Heart left ventricle (tissue), 16 donors: ENCODE measurements at regions not wholly inside any gene's neighbourhood (a gene's known extent, or its start where the extent isn't known, plus 50 kb on each side); places are given as distances from the start of the nearest gene placed in this dataset.

ENCODE experiments used
- ATAC-seq, 4 donors: fragments of 200-7000 bp; cut with Tn5 transposase; one replicate each; pipeline ENCODE4 v1.9.1; 2020 to 2022; ENCODE audit warnings: moderate library complexity in 4 of 4, mild to moderate bottlenecking in 3 of 4, moderate number of reproducible peaks in 1 of 4
- DNase-seq, 5 donors: peaks; one replicate each; pipeline ENCODE4 v3.0.0-alpha.2; 2020
- H3K27ac ChIP-seq, 12 donors: fragments of 200-600 bp; sonication (generic) in 4 of 12; one replicate each; pipeline versions ENCODE4 v1.5.0 to v1.8.0; 2016 to 2022; ENCODE audit warnings: mild to moderate bottlenecking in 2 of 12
- H3K27me3 ChIP-seq, 9 donors: fragments of 200-600 bp; sonication (generic) in 2 of 9; one replicate each; pipeline versions ENCODE4 v1.5.1 to v1.8.0; 2016 to 2022; ENCODE audit warnings: mild to moderate bottlenecking in 3 of 9
- H3K36me3 ChIP-seq, 9 donors: fragments of 200-600 bp; sonication (generic) in 2 of 9; one replicate each; pipeline versions ENCODE4 v1.5.0 to v1.8.0; 2018 to 2022; ENCODE audit warnings: mild to moderate bottlenecking in 2 of 9
- H3K4me1 ChIP-seq, 12 donors: fragments of 200-600 bp; sonication (generic) in 4 of 12; one replicate each; pipeline versions ENCODE4 v1.5.0 to v1.8.0; 2016 to 2022; ENCODE audit warnings: mild to moderate bottlenecking in 3 of 12
- H3K4me3 ChIP-seq, 12 donors: fragments of 200-600 bp; sonication (generic) in 4 of 12; one replicate each; pipeline versions ENCODE4 v1.5.0 to v1.8.0; 2017 to 2022; ENCODE audit warnings: mild to moderate bottlenecking in 9 of 12, moderate library complexity in 4 of 12
- H3K9me3 ChIP-seq, 12 donors: fragments of 200-600 bp; sonication (generic) in 4 of 12; one replicate each; pipeline versions ENCODE4 v1.5.0 to v1.8.0; 2016 to 2022; ENCODE audit warnings: mild to moderate bottlenecking in 1 of 12
- CTCF ChIP-seq, 12 donors: fragments of 200-600 bp; sonication (generic) in 4 of 12; IDR thresholded peaks; one replicate each; pipeline versions ENCODE4 v1.5.0 to v1.8.0; 2018 to 2022; ENCODE audit warnings: antibody characterized with exemption in 12 of 12, mild to moderate bottlenecking in 5 of 12
- POLR2A ChIP-seq, 2 donors: fragments of 450-650 bp; IDR thresholded peaks; one replicate each; pipeline ENCODE4 v1.6.1; 2017; ENCODE audit warnings: antibody characterized with exemption in 2 of 2, mild to moderate bottlenecking in 2 of 2, moderate library complexity in 2 of 2
- WGBS, 4 donors: extraction: QIAGEN DNeasy Blood & Tissue Kit in 2 of 4; methylation state at CpG; one replicate each; pipeline versions ENCODE4 v1.1.5 to v1.1.7; 2013 to 2018; 5-methylcytosine and 5-hydroxymethylcytosine counted together
- intact Hi-C, 10 donors: fragments of 100-400 bp; cut with DNase I; formaldehyde crosslinking; loops; one replicate each; pipeline versions ENCODE4 v1.11.1 to v1.14.2; 2022
- donor health status: ischemic (EF 13 %, LVEDD 7.1; RV severe dilation, severe dysfunction).
- donor health status: healthy with polysubstance abuse.
- donor health status: DM: no; HTN: yes; CAD: no.
- donor health status: DM: no; HTN: no; CAD: no.
- donor health status: ischemic (EF 25% LVEDD 6.9; RV normal size, moderate dysfunction).
- donor health status: ischemic (EF 25% LVEDD 5.7; RV mildly dilated, moderate dysfunction).
- donor health status: healthy.
- donor health status: DM: yes; HTN: yes; CAD: no.
- donor health status: ischemic (EF 35%, LVEDD 5.7; RV mildly dilated, moderate dysfunction).
- donor health status: nonischemic (EF 11% LVEDD 7.7; RV severe dilation, severe dysfunction).
- donor health status: DM: yes; HTN: yes; CAD: no.
- donor health status: PGD.
- donor health status: ischemic (EF 29% LVEDD 5.4; RV normal size, mild dysfunction).
- donor health status: nonischemic (EF 23%, LVEDD 6.1; RV moderate dilation, normal function).

- TF ChIP-seq CTCF (IDR thresholded peaks at IDR 0.05) (no peak), POLR2A (IDR thresholded peaks at IDR 0.05) (no peak)
- ATAC-seq: no peak
- 84 to 93% (median 87%) methylated on average over 1 of the region's 1 CpG for WGBS, 4 donors
Measured at GRCh38 chr9:2319421-2319820, 302.2 kb upstream of the VLDLR start.

GRCh38 chr9:2320114-2320513 is 301.5 kb upstream of the VLDLR start:
- Histone ChIP-seq H3K27ac (no peak overlapping the region), H3K4me1 (no peaks in the 10 kb centered on the region), H3K4me3 (no peak overlapping the region), H3K9me3 (peaks cover 0 to 12% (median under 1%) of the 10 kb centered on the region in 12 donors), H3K27me3 (no peaks in the 10 kb centered on the region), H3K36me3 (no peaks in the 10 kb centered on the region)
- intact Hi-C loops: loop anchor here in 3 of 10 donors (5.0 to 10.0 kb wide), 4 partner anchors 55 to 407 kb away; no protein-coding TSS in a partner anchor
- TF ChIP-seq POLR2A (IDR thresholded peaks at IDR 0.05): no peak
- TF ChIP-seq CTCF (IDR thresholded peaks at IDR 0.05): no peak
- ATAC-seq (no peak), DNase-seq (no peak)
- WGBS, 4 donors: 86 to 93% (median 92%) methylated on average over 5 of the region's 5 CpGs

More at GRCh38 chr9:2319421-2319820, 302.2 kb upstream of the VLDLR start:
- Histone ChIP-seq H3K4me1 (no peaks in the 10 kb centered on the region), H3K4me3 (no peak overlapping the region), H3K36me3 (no peaks in the 10 kb centered on the region), H3K27me3 (no peaks in the 10 kb centered on the region), H3K9me3 (peaks cover 0 to 19% (median 3%) of the 10 kb centered on the region in 12 donors), H3K27ac (no peak overlapping the region)
- intact Hi-C loops: loop anchor here in 2 of 10 donors (5.0 to 10.0 kb wide), 2 partner anchors 37 to 505 kb away; no protein-coding TSS in a partner anchor
- DNase-seq: no peak

GRCh38 chr9:2320632-2321031 is 301.0 kb upstream of the VLDLR start:
- ATAC-seq: no peak
- Histone ChIP-seq H3K27me3 (no peaks in the 10 kb centered on the region), H3K4me3 (no peak overlapping the region), H3K4me1 (no peaks in the 10 kb centered on the region), H3K36me3 (no peaks in the 10 kb centered on the region), H3K9me3 (peaks cover 0 to 7% (median 0%) of the 10 kb centered on the region in 12 donors), H3K27ac (no peak overlapping the region)
- intact Hi-C loops: loop anchor here in 3 of 10 donors (5.0 to 10.0 kb wide), 4 partner anchors 56 to 407 kb away; no protein-coding TSS in a partner anchor
- TF ChIP-seq POLR2A (IDR thresholded peaks at IDR 0.05) (no peak), CTCF (IDR thresholded peaks at IDR 0.05) (no peak)
- WGBS, 4 donors: 93 to 98% (median 94%) methylated on average over 2 of the region's 2 CpGs
- DNase-seq: no peak

- no peak overlapping the region for H3K27ac ChIP-seq
- no peaks in the 10 kb centered on the region for H3K9me3 ChIP-seq
Measured at GRCh38 chr9:2321523-2322148, 300.0 kb upstream of the VLDLR start.

More at GRCh38 chr9:2321523-2322148, 300.0 kb upstream of the VLDLR start:
- no peaks in the 10 kb centered on the region for H3K4me1 ChIP-seq
- intact Hi-C loops: loop anchor here in 3 of 10 donors (5.0 to 10.0 kb wide), 4 partner anchors 57 to 406 kb away; no protein-coding TSS in a partner anchor
- no peak overlapping the region for H3K4me3 ChIP-seq
- no peaks in the 10 kb centered on the region for H3K27me3 ChIP-seq
- peak in 9 of 12 donors; percentile 12 to 44 (median 34) for TF ChIP-seq CTCF (IDR thresholded peaks at IDR 0.05)
- TF ChIP-seq POLR2A (IDR thresholded peaks at IDR 0.05): no peak
- DNase-seq (no peak), ATAC-seq (peak in 1 of 4 donors; percentile 34)
- H3K36me3 ChIP-seq: no peaks in the 10 kb centered on the region
